HEK293 (cell line): ENCODE measurements at regions not wholly inside any gene's neighbourhood (a gene's known extent, or its start where the extent isn't known, plus 50 kb on each side); places are given as distances from the start of the nearest gene placed in this dataset.

Experiments
- CTCF ChIA-PET: fragments of 350-600 bp; formaldehyde crosslinking; extraction: SDS; loops from one replicate; lab custom pipeline; 2021; ENCODE audit warnings: antibody characterized with exemption; lab: Yijun Ruan, JAX
- POLR2A ChIA-PET: fragments of 300-600 bp; formaldehyde crosslinking; extraction: SDS; loops from one replicate; lab custom pipeline; 2020; ENCODE audit warnings: antibody characterized with exemption, inconsistent platforms; lab: Yijun Ruan, JAX
- H3K27ac ChIP-seq: fragments of 200-500 bp; sonication (Bioruptor generic); 2 replicates; pipeline ENCODE4 v1.5.1; 2014; ENCODE audit warnings: low read depth, low read length, control low read depth, inconsistent platforms; ENCODE audit errors: extremely low read depth
- H3K36me3 ChIP-seq, 2 experiments: fragments of 200-500 bp in 1 of 2; sonication (Bioruptor generic) in 1 of 2; 1 replicate in 1 of 2; 2 replicates in 1 of 2; pipeline ENCODE4 v1.5.1; 2014 to 2017; ENCODE audit warnings: inconsistent platforms in 2 of 2, low read length in 2 of 2; ENCODE audit not compliant: control insufficient read depth in 2 of 2, insufficient read depth in 1 of 2
- H3K4me1 ChIP-seq: fragments of 200-500 bp; sonication (Bioruptor generic); 2 replicates; pipeline ENCODE4 v1.5.1; 2014; ENCODE audit warnings: mild to moderate bottlenecking, low read length, inconsistent platforms; ENCODE audit not compliant: control insufficient read depth, insufficient read depth
- H3K4me3 ChIP-seq: 2 replicates; pipeline ENCODE4 v1.5.1; 2011; ENCODE audit warnings: low read depth, mild to moderate bottlenecking, control low read depth, low read length, moderate library complexity
- H3K9me3 ChIP-seq: fragments of 200-500 bp; sonication (Bioruptor generic); 2 replicates; pipeline ENCODE4 v1.5.1; 2014; ENCODE audit warnings: low read depth, low read length, inconsistent platforms; ENCODE audit not compliant: control insufficient read depth, insufficient read depth
- FEZF1 ChIP-seq: fragments of 450-650 bp; formaldehyde crosslinking; IDR thresholded peaks from 2 replicates; pipeline ENCODE4 v1.5.1; 2016; ENCODE audit warnings: missing biosample characterization, missing genetic modification characterization
- KLF1 ChIP-seq: fragments of 450-650 bp; formaldehyde crosslinking; IDR thresholded peaks from 2 replicates; pipeline ENCODE4 v1.5.1; 2016; ENCODE audit warnings: missing biosample characterization, missing genetic modification characterization
- KLF17 ChIP-seq: fragments of 450-650 bp; formaldehyde crosslinking; IDR thresholded peaks from 2 replicates; pipeline ENCODE4 v1.5.1; 2016; ENCODE audit warnings: missing biosample characterization, missing genetic modification characterization
- PRDM6 ChIP-seq: fragments of 450-650 bp; formaldehyde crosslinking; IDR thresholded peaks from 2 replicates; pipeline ENCODE4 v1.5.1; 2017; ENCODE audit warnings: missing biosample characterization, missing genetic modification characterization
- TSHZ1 ChIP-seq: fragments of 450-650 bp; formaldehyde crosslinking; IDR thresholded peaks from 2 replicates; pipeline ENCODE4 v1.5.1; 2016; ENCODE audit warnings: missing biosample characterization, missing genetic modification characterization, borderline replicate concordance
- ZBTB1 ChIP-seq: fragments of 450-650 bp; formaldehyde crosslinking; IDR thresholded peaks from 2 replicates; pipeline ENCODE4 v1.5.1; 2016; ENCODE audit warnings: missing biosample characterization, missing genetic modification characterization
- ZBTB48 ChIP-seq: fragments of 450-650 bp; formaldehyde crosslinking; IDR thresholded peaks from 2 replicates; pipeline ENCODE4 v1.5.1; 2016; ENCODE audit warnings: missing biosample characterization, missing genetic modification characterization
- ZFHX2 ChIP-seq: fragments of 450-650 bp; formaldehyde crosslinking; conservative IDR thresholded peaks from 2 replicates; pipeline ENCODE4 v1.5.1; 2016; ENCODE audit warnings: missing biosample characterization, missing genetic modification characterization
- ZNF112 ChIP-seq: fragments of 450-650 bp; formaldehyde crosslinking; IDR thresholded peaks from 2 replicates; pipeline ENCODE4 v1.5.0; 2017; ENCODE audit warnings: missing biosample characterization, missing genetic modification characterization
- ZNF133 ChIP-seq: fragments of 450-650 bp; formaldehyde crosslinking; IDR thresholded peaks from 2 replicates; pipeline ENCODE4 v1.5.1; 2016; ENCODE audit warnings: missing biosample characterization, missing genetic modification characterization
- ZNF169 ChIP-seq: fragments of 450-650 bp; formaldehyde crosslinking; IDR thresholded peaks from 2 replicates; pipeline ENCODE4 v1.5.1; 2016; ENCODE audit warnings: missing biosample characterization, missing genetic modification characterization
- ZNF398 ChIP-seq: fragments of 450-650 bp; formaldehyde crosslinking; IDR thresholded peaks from 2 replicates; pipeline ENCODE4 v1.5.1; 2017; ENCODE audit warnings: missing biosample characterization, missing genetic modification characterization
- ZNF449 ChIP-seq: fragments of 450-650 bp; formaldehyde crosslinking; IDR thresholded peaks from 2 replicates; pipeline ENCODE4 v1.5.1; 2017; ENCODE audit warnings: missing biosample characterization, mild to moderate bottlenecking, missing genetic modification characterization, moderate library complexity
- ZNF529 ChIP-seq: fragments of 450-650 bp; formaldehyde crosslinking; IDR thresholded peaks from 2 replicates; pipeline ENCODE4 v1.5.1; 2017; ENCODE audit warnings: missing genetic modification characterization, missing biosample characterization; ENCODE audit not compliant: insufficient replicate concordance
- ZNF558 ChIP-seq: fragments of 450-650 bp; formaldehyde crosslinking; IDR thresholded peaks from 2 replicates; pipeline ENCODE4 v1.5.1; 2016; ENCODE audit warnings: missing biosample characterization, missing genetic modification characterization
- ZNF677 ChIP-seq: fragments of 450-650 bp; IDR thresholded peaks from 2 replicates; pipeline ENCODE4 v1.5.0; 2018; ENCODE audit warnings: missing biosample characterization, mild to moderate bottlenecking, missing genetic modification characterization, moderate library complexity
- ZNF704 ChIP-seq: fragments of 450-650 bp; formaldehyde crosslinking; IDR thresholded peaks from 2 replicates; pipeline ENCODE4 v1.5.1; 2016; ENCODE audit warnings: missing biosample characterization, missing genetic modification characterization
- ZNF792 ChIP-seq: fragments of 450-650 bp; formaldehyde crosslinking; IDR thresholded peaks from 2 replicates; pipeline ENCODE4 v1.5.1; 2016; ENCODE audit warnings: missing biosample characterization, missing genetic modification characterization
- TF ChIP-seq, protein P1 (sequence below): sonication (generic); formaldehyde crosslinking; IDR thresholded peaks from 2 replicates; pipeline ENCODE4 v1.8.1; 2022; ENCODE audit warnings: mild to moderate bottlenecking, moderate library complexity, missing genetic modification reagents

DNA sequence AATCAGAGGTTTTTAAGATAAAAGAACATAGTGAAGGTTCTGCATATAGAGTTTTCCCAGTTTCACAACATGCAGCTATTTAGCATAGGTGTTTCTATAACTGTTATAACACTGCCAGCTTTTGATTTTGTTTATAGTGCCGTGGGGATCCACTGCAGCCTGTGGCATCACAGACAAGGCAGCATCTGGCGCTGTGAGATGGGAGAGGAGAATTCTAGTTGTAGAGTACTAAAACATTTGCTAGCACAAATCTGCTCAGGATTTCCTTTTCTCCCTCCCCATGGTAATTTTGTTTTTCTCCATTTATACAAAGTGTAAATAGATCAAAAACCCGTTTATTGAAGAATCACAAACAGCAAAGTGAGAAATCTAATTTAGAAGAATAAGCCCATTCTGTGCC is 482.8 kb upstream of the NCAM2 start (continued):
- TF ChIP-seq, protein P1, sequence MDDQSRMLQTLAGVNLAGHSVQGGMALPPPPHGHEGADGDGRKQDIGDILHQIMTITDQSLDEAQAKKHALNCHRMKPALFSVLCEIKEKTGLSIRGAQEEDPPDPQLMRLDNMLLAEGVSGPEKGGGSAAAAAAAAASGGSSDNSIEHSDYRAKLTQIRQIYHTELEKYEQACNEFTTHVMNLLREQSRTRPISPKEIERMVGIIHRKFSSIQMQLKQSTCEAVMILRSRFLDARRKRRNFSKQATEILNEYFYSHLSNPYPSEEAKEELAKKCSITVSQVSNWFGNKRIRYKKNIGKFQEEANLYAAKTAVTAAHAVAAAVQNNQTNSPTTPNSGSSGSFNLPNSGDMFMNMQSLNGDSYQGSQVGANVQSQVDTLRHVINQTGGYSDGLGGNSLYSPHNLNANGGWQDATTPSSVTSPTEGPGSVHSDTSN (CRISPR knock-in tag): no peak
- TF ChIP-seq PRDM6 (tag by site-specific recombination) (no peak), ZNF704 (tag by site-specific recombination) (no peak), ZNF529 (no peak)

GRCh38 chr21:20519076-20519475 is 479.1 kb upstream of the NCAM2 start:
- POLR2A ChIA-PET: no interaction called here
- no peak for TF ChIP-seq TSHZ1
- no peak for TF ChIP-seq KLF1 (tag by site-specific recombination)
- TF ChIP-seq ZBTB1 (tag by site-specific recombination): no peak
- TF ChIP-seq ZNF112 (tag by site-specific recombination): no peak
- TF ChIP-seq ZNF558 (tag by site-specific recombination): no peak
- no peak for TF ChIP-seq ZNF792 (tag by site-specific recombination)
- no peak for TF ChIP-seq PRDM6 (tag by site-specific recombination)
- no peak overlapping the region for H3K4me3 ChIP-seq
- no peaks in the 10 kb centered on the region for H3K4me1 ChIP-seq
- no peaks in the 10 kb centered on the region for H3K36me3 ChIP-seq
- H3K27ac ChIP-seq: no peak overlapping the region
- peaks cover 4% of the 10 kb centered on the region; the same call in 1 of the 2 replicates for H3K9me3 ChIP-seq
- CTCF ChIA-PET: no interaction called here

DNA sequence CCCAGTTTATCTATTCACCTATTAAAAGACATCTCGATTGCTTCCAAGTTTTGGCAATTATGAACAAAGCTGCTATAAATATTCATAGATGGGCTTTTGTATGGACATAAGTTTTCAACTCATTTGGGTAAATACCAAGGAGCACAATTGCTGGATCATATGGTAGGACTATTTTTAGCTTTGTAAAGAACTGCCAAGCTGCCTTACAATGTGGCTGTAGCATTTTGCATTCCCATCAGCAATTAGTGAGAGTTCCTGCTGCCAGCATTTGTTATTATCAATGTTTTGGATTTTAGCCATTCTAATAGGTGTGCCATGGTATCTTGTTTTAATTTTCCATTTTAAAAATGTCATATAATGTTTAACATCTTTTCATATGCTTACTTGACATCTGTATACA is 475.6 kb upstream of the NCAM2 start:
- no peak overlapping the region for H3K4me3 ChIP-seq
- H3K27ac ChIP-seq: no peak overlapping the region
- H3K36me3 ChIP-seq: no peaks in the 10 kb centered on the region
- H3K4me1 ChIP-seq: no peaks in the 10 kb centered on the region
- CTCF ChIA-PET: no interaction called here
- H3K9me3 ChIP-seq: no peaks in the 10 kb centered on the region
- POLR2A ChIA-PET: no interaction called here
- no peak for TF ChIP-seq ZBTB48
- TF ChIP-seq ZNF677: no peak
- no peak for TF ChIP-seq KLF17 (tag by site-specific recombination)
- TF ChIP-seq ZNF449 (tag by site-specific recombination): no peak
- no peak for TF ChIP-seq FEZF1
- no peak for TF ChIP-seq ZNF133 (tag by site-specific recombination)
- TF ChIP-seq ZNF169: no peak
- no peak for TF ChIP-seq ZNF398 (tag by site-specific recombination)
- TF ChIP-seq ZFHX2 (tag by site-specific recombination): no peak
